Neural progenitor cell (in vitro differentiated cells): ENCODE measurements at regions not wholly inside any gene's neighbourhood (a gene's known extent, or its start where the extent isn't known, plus 50 kb on each side); places are given as distances from the start of the nearest gene placed in this dataset.

Experiments
- CTCF ChIP-seq: fragments of 200-600 bp; sonication (generic); IDR thresholded peaks from 2 replicates; pipeline ENCODE4 v1.5.1; 2017; ENCODE audit warnings: antibody characterized with exemption, mild to moderate bottlenecking
- EZH2 ChIP-seq: fragments of 200-600 bp; sonication (generic); IDR thresholded peaks from 2 replicates; pipeline ENCODE4 v1.6.1; 2017; ENCODE audit warnings: antibody characterized with exemption, mild to moderate bottlenecking, moderate library complexity
- EZH2phosphoT487 ChIP-seq: fragments of 200-600 bp; sonication (generic); IDR thresholded peaks from 2 replicates; pipeline ENCODE4 v1.6.1; 2017; ENCODE audit warnings: antibody characterized with exemption

GRCh38 chr3:110731148-110731547 is 340.5 kb upstream of the NECTIN3 start:
- TF ChIP-seq EZH2phosphoT487 (no peak), CTCF (no peak), EZH2 (no peak)
